Retina (tissue), 1 donor: ENCODE measurements at regions not wholly inside any gene's neighbourhood (a gene's known extent, or its start where the extent isn't known, plus 50 kb on each side); places are given as distances from the start of the nearest gene placed in this dataset.

Experiments used
- DNase-seq: peaks from one replicate; pipeline ENCODE4 v3.0.0-alpha.2; 2016

DNA sequence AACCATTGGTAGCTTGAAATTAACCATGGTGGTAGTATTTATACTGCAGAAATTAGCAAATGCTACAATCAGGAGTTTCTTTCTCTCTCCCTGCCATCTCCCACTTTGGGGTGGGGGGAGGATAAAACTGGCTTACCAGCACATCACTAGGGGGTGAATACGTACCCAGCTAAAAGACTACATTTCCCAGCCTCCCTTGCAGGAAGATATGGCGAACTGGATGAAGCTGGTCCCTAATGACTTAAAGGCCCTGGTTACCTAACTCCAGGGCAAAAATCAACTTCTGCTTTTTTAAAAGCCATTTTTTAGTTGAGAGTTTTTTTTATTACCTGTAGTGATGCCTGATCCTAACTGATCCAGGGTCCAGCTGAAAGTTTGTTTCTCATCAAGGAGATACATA is 70.3 kb upstream of the RAB12 start:
- DNase-seq = no peak

DNA sequence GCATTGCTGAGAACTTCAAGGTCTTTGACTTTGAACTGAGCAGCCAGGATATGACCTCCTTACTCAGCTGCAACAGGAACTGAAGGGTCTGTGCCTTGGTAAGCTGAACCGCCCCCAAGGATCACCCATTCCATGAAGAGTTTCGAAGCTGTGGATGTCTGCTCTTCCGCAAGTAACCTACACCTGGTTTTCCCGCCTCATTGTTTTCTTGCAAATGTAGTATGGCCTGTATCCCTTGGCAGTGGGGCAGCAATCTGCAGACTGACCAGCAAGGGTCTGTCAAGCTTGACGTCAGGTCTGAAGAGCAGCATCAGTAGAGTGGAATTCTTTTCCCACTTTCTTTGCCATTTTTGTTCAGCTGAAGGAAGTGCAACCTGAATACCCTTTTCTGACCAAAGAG is 62.6 kb upstream of the RAB12 start:
- no peak for DNase-seq

DNA sequence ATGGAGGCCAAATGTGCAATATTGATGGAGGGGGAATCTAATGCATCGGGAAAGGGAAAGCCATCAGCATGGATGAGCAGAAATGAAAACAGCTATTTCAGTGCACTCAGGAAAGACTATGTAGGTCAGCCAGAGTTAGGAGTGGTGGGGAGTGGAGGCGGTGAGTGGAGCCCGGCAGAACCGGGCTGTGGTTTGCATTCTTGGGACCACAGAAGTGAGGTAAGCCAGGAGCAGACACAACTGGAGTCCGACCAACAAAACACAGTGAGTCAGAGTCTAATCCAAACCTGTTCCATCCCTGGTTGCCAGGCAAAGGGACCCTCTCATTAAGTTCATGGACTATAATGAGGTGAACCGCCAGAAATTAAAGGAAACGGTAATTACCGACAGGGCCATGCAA is 61.1 kb upstream of the RAB12 start:
- no peak for DNase-seq

DNA sequence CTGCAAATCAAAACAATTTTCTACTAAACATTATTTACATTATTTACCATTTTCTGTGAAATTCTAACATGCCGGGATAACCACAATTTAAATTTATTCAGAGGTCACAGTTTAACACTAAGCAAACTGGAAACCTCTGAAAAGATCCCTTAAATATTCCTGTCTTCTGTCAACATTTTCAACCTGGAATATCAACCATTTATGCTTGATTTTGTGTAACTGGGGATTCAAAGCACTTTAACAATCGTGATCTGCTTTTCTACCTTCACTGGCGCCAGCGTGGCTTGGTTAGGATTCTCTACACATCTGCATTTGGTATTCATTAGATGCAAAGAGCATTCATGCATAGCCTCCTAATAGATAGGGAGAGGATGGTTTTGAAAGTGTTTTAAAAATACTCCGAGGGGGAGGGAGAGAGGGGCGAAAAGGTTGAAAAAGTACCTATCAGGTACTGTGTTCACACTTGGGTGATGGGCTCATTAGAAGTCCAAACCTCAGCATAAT is 59.9 kb upstream of the RAB12 start:
- no peak for DNase-seq

DNA sequence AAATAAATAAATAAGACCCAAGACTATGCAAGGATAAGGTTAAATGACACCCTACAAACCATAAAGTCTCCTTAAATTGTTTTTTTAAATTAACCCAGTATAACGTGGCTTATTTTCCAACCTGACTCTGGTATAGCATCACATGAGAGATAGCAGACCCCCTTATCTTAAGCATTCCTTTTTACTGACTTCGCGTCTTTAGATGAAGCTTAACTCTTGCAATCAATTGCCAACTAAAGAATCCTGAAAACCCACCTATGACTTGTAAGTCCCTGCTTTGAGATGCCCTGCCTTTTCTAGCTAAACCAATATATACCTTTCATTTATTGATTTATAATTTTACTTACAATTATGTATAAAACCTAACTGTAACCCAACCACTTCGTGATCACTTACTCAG is 57.1 kb upstream of the RAB12 start:
- no peak for DNase-seq

DNA sequence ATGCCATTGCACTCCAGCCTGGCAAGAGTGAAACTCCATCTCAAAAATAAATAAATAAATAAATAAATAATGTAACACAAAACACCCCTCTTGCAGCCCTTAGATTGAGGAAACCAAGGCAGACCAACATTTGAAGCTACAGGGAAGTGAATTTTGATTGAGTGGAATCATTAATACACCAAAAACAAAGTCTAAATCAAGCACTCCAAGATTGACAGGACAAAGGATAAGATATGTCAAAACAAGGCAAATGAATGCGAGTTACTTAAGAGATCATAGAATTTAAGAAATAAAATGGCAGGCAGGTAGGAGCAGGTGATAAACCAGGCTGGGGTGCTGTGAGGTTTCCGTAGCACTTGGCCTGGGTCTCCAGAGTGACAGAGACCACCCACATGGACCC is 54.9 kb upstream of the RAB12 start:
- DNase-seq = no peak

DNA sequence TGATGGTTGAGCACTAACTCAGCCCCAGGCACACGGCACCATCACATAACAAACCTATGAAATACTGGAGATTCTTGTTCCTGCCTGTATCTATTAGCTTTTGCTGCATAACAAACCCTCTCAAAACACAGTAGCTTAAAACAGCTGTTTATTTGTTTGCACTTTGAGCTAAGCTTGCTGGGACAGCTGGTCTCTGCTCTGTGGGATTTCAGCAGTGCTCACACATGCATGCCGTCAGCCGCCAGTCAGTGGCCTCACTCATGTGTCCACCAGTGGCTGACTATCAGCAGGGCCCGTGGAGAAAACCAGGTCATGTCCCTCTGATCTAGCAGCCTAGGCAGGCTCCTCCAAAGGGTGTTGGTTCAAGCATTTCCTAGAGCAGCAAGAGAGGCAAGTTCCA is 52.8 kb upstream of the RAB12 start:
- DNase-seq = no peak
